Ovary (tissue), 3 donors: ENCODE measurements at regions not wholly inside any gene's neighbourhood (a gene's known extent, or its start where the extent isn't known, plus 50 kb on each side); places are given as distances from the start of the nearest gene placed in this dataset.

Experiments used
- POLR2A ChIP-seq: fragments of 450-650 bp; IDR thresholded peaks from one replicate; pipeline ENCODE4 v1.6.1; 2017; ENCODE audit warnings: antibody characterized with exemption, mild to moderate bottlenecking, moderate library complexity
- TF ChIP-seq, protein P1 (sequence below), 3 donors: fragments of 450-650 bp in 2 of 3; fragments of 200-600 bp in 1 of 3; IDR thresholded peaks; one replicate each; pipeline versions ENCODE4 v1.5.1 to v1.8.0; 2016 to 2022; ENCODE audit warnings: antibody characterized with exemption in 3 of 3, mild to moderate bottlenecking in 1 of 3
- donor health status: DM: no; HTN: no; CAD: no.

GRCh38 chr5:98263084-98263483 is 510.4 kb upstream of the RGMB start:
- TF ChIP-seq POLR2A = no peak
- TF ChIP-seq, protein P1, sequence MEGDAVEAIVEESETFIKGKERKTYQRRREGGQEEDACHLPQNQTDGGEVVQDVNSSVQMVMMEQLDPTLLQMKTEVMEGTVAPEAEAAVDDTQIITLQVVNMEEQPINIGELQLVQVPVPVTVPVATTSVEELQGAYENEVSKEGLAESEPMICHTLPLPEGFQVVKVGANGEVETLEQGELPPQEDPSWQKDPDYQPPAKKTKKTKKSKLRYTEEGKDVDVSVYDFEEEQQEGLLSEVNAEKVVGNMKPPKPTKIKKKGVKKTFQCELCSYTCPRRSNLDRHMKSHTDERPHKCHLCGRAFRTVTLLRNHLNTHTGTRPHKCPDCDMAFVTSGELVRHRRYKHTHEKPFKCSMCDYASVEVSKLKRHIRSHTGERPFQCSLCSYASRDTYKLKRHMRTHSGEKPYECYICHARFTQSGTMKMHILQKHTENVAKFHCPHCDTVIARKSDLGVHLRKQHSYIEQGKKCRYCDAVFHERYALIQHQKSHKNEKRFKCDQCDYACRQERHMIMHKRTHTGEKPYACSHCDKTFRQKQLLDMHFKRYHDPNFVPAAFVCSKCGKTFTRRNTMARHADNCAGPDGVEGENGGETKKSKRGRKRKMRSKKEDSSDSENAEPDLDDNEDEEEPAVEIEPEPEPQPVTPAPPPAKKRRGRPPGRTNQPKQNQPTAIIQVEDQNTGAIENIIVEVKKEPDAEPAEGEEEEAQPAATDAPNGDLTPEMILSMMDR (IDR thresholded peaks at IDR 0.05) = no peak
